ENCODE measurements at regions not wholly inside any gene's neighbourhood (a gene's known extent, or its start where the extent isn't known, plus 50 kb on each side); places are given as distances from the start of the nearest gene placed in this dataset.

- Histone ChIP-seq H3K4me1 (ENCODE audit: insufficient read depth, low read length) (no peaks in the 10 kb centered on the region), H4K20me1 (ENCODE audit: insufficient read depth, low read length) (no peaks in the 10 kb centered on the region), H3K36me3 (ENCODE audit: insufficient read depth, low read length) (no peaks in the 10 kb centered on the region), H2AFZ (ENCODE audit: low read depth, low read length) (no peak overlapping the region), H3K79me2 (ENCODE audit: insufficient read depth, low read length) (no peaks in the 10 kb centered on the region), H3K9ac (ENCODE audit: low read length) (no peak overlapping the region), H3K9me3 (ENCODE audit: insufficient read depth, low read depth, low read length) (no peaks in the 10 kb centered on the region), H3K27ac (ENCODE audit: low read depth, low read length) (no peak overlapping the region), H3K4me3 (ENCODE audit: insufficient read depth, low read depth, low read length) (no peak overlapping the region), H3K4me2 (ENCODE audit: low read length) (no peak overlapping the region), H3K27me3 (ENCODE audit: insufficient read depth, low read length) (peaks cover 46% of the 10 kb centered on the region)
- Mint-ChIP-seq H3K4me1 (ENCODE audit: low read depth, unreplicated experiment) (no peaks in the 10 kb centered on the region), H3K27me3 (ENCODE audit: low read depth, unreplicated experiment) (peaks cover 43% of the 10 kb centered on the region), H3K27ac (ENCODE audit: unreplicated experiment) (no peak overlapping the region), H3K36me3 (ENCODE audit: low read depth, unreplicated experiment) (peaks cover 2% of the 10 kb centered on the region), H3K4me3 (ENCODE audit: unreplicated experiment) (no peak overlapping the region), H3K9me3 (ENCODE audit: unreplicated experiment) (no peaks in the 10 kb centered on the region)
- TF ChIP-seq CTCF (IDR thresholded peaks at IDR 0.05; ENCODE audit: insufficient read depth, low read depth, low read length), result no peak
- TF ChIP-seq EZH2 (IDR thresholded peaks at IDR 0.05; ENCODE audit: insufficient read depth, low read length), result no peak
- no peak for DNase-seq (ENCODE audit: low read depth)
- no peak for FAIRE-seq
These were observed 66.0 kb upstream of the GRAMD1B start for GRCh38 chr11:123364080-123364479.

DNA sequence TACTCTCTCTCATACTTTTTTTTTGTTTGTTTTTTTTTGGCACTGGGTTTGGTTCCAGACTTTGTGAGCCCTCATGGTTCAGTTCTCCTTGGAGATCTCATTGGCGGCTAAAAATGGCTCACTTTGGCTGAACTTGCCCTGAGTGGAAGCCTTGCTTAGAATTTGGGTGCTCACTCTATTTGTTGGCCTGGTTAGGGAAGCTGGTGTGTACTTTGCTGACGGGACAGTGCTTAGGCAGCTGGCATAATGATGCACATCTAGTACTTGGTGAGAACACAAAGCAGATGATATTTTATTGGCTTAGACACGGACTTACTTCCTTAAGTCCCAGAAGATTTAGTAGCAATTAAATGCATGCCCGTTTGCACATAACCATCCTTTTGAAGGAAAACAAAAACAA lies 66.5 kb upstream of the GRAMD1B start:
- DNase-seq (ENCODE audit: low read depth) (no peak), FAIRE-seq (no peak)
- H3K27me3 Mint-ChIP-seq (ENCODE audit: low read depth, unreplicated experiment), result peaks cover 49% of the 10 kb centered on the region
- Histone ChIP-seq H4K20me1 (ENCODE audit: insufficient read depth, low read length) (no peaks in the 10 kb centered on the region), H3K4me3 (ENCODE audit: insufficient read depth, low read depth, low read length) (no peak overlapping the region), H3K27me3 (ENCODE audit: insufficient read depth, low read length) (peaks cover 51% of the 10 kb centered on the region), H3K36me3 (ENCODE audit: insufficient read depth, low read length) (no peaks in the 10 kb centered on the region), H3K9me3 (ENCODE audit: insufficient read depth, low read depth, low read length) (no peaks in the 10 kb centered on the region), H3K4me2 (ENCODE audit: low read length) (no peak overlapping the region), H3K27ac (ENCODE audit: low read depth, low read length) (no peak overlapping the region), H3K9ac (ENCODE audit: low read length) (no peak overlapping the region), H3K4me1 (ENCODE audit: insufficient read depth, low read length) (peaks cover 2% of the 10 kb centered on the region), H3K79me2 (ENCODE audit: insufficient read depth, low read length) (no peaks in the 10 kb centered on the region), H2AFZ (ENCODE audit: low read depth, low read length) (no peak overlapping the region)
- peaks cover 2% of the 10 kb centered on the region for H3K36me3 Mint-ChIP-seq (ENCODE audit: low read depth, unreplicated experiment)
- no peak overlapping the region for H3K27ac Mint-ChIP-seq (ENCODE audit: unreplicated experiment)
- no peak for TF ChIP-seq CTCF (IDR thresholded peaks at IDR 0.05; ENCODE audit: insufficient read depth, low read depth, low read length)
- TF ChIP-seq EZH2 (IDR thresholded peaks at IDR 0.05; ENCODE audit: insufficient read depth, low read length), result no peak
- H3K4me1 Mint-ChIP-seq (ENCODE audit: low read depth, unreplicated experiment), result no peaks in the 10 kb centered on the region
- H3K4me3 Mint-ChIP-seq (ENCODE audit: unreplicated experiment), result no peak overlapping the region
- H3K9me3 Mint-ChIP-seq (ENCODE audit: unreplicated experiment), result no peaks in the 10 kb centered on the region

DNA sequence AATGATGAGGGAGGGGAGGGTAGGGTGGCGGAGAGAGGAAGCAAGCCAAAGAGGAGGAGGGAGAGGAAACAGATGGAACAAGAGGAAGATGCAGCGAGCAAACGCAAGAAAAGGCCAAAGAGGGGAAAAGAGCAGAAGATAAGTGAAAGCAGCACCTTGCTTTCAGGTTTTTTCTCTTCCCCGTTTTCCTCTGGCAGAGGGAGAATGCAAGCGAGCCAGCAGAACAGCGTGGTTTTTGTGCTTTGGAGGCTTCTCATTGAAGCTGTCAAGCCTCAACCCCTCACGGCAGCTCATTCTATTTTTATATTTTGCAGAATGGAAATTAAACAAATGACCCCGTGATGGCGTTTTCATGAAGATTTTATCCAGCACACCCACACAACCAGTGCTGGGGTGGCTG lies 67.1 kb upstream of the GRAMD1B start:
- peaks cover 2% of the 10 kb centered on the region for H3K36me3 Mint-ChIP-seq (ENCODE audit: low read depth, unreplicated experiment)
- DNase-seq (ENCODE audit: low read depth) (no peak), FAIRE-seq (no peak)
- no peaks in the 10 kb centered on the region for H4K20me1 ChIP-seq (ENCODE audit: insufficient read depth, low read length)
- no peak for TF ChIP-seq EZH2 (IDR thresholded peaks at IDR 0.05; ENCODE audit: insufficient read depth, low read length)
- H2AFZ ChIP-seq (ENCODE audit: low read depth, low read length), result no peak overlapping the region
- no peak overlapping the region for H3K4me3 ChIP-seq (ENCODE audit: insufficient read depth, low read depth, low read length)
- peaks cover 52% of the 10 kb centered on the region for H3K27me3 Mint-ChIP-seq (ENCODE audit: low read depth, unreplicated experiment)
- H3K27ac ChIP-seq (ENCODE audit: low read depth, low read length), result no peak overlapping the region
- H3K9me3 ChIP-seq (ENCODE audit: insufficient read depth, low read depth, low read length), result no peaks in the 10 kb centered on the region
- H3K36me3 ChIP-seq (ENCODE audit: insufficient read depth, low read length), result no peaks in the 10 kb centered on the region
- no peak overlapping the region for H3K27ac Mint-ChIP-seq (ENCODE audit: unreplicated experiment)
- no peaks in the 10 kb centered on the region for H3K9me3 Mint-ChIP-seq (ENCODE audit: unreplicated experiment)
- H3K4me2 ChIP-seq (ENCODE audit: low read length), result no peak overlapping the region
- H3K79me2 ChIP-seq (ENCODE audit: insufficient read depth, low read length), result no peaks in the 10 kb centered on the region
- no peak overlapping the region for H3K9ac ChIP-seq (ENCODE audit: low read length)
- H3K4me1 ChIP-seq (ENCODE audit: insufficient read depth, low read length), result peaks cover 4% of the 10 kb centered on the region
- peaks cover 54% of the 10 kb centered on the region for H3K27me3 ChIP-seq (ENCODE audit: insufficient read depth, low read length)
- peaks cover 2% of the 10 kb centered on the region for H3K4me1 Mint-ChIP-seq (ENCODE audit: low read depth, unreplicated experiment)
- H3K4me3 Mint-ChIP-seq (ENCODE audit: unreplicated experiment), result no peak overlapping the region

Measured in astrocyte (in vitro differentiated cells and primary cell).